ENCODE measurements at regions not wholly inside any gene's neighbourhood (a gene's known extent, or its start where the extent isn't known, plus 50 kb on each side); places are given as distances from the start of the nearest gene placed in this dataset.
"Not testable (repeated sequence)": the region's sequence is repeated elsewhere in the genome, so short reads cannot be mapped to it uniquely, and the experiment has no call there.

DNA sequence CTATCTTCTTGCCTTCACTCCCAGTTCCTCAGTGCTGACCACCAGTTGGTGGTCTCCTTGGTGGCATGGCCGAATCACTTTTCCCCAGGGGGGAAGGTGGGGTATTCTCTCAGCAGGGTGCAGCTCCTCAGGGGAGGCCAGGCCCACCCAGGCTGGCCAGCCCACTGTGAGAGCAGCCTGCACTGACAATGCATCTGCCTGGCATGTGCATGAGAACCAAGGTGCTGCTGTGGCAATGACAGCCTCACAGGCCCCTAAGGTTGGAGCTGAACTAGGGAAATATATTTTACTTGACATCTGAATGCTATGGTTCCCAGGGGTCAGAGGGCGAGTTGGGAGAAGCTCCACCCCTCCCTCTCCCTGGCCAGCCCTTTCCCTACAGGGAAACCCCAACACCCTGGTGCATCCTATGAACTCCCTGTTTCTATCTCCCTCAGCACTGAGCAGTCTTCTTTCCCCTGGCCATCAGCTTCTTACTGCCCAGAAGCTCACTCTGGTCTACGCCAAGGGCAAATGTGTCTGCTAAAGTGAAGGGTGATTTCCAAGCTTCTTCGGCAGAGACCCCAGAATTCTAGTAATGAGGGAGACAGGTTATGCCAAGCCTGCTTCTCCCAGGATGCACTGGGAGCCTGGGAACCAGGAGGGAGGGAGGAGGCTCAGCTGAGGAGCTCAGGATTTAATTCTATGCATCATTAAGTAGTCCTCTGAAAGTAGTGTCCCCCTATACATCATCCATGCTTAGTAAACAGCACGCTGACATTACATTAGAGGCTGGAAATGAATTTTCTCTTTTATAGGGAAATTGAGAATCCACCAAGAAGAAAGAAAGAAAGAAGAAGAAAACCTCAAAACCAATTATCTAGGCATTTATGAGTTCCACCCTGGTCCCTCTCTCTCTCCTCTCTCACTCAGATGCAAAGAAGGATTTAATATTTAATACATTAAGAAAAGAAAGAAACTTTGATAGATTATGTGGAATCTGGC is 107.7 kb downstream of the TRIM43 start:
- peaks cover 28% of the 10 kb centered on the region for H3K27me3 Mint-ChIP-seq
- H3K36me3 Mint-ChIP-seq (ENCODE audit: low read depth); ATAC-seq (replicated peaks); H3K4me3 Mint-ChIP-seq; H3K4me1 Mint-ChIP-seq; H3K27ac Mint-ChIP-seq; H3K9me3 Mint-ChIP-seq: not testable (repeated sequence)

DNA sequence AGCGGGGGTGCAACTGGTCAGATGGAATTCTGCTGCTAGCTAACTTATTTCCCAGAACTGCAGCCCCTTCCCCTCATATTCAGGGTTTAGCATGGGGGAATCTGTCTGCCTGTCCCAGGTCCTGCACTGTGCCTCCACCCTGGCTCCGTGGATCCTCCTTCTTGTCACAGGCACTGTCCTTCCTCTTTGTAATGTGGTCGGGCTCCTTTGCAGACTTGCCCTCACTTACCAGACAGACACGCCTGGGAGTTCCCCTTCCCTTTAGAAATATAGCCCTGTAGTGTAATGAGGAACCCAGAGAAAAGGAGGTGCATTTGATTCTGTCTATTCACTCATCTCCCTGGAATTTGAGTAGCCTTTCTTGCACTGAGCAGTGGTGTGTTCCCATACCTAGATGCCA is 108.7 kb downstream of the TRIM43 start:
- H3K27me3 Mint-ChIP-seq: peaks cover 24% of the 10 kb centered on the region
- no peak overlapping the region for H3K4me3 Mint-ChIP-seq
- no peak overlapping the region for H3K27ac Mint-ChIP-seq
- H3K36me3 Mint-ChIP-seq (ENCODE audit: low read depth): no peaks in the 10 kb centered on the region
- H3K9me3 Mint-ChIP-seq: no peaks in the 10 kb centered on the region
- no peaks in the 10 kb centered on the region for H3K4me1 Mint-ChIP-seq
- ATAC-seq (replicated peaks): no peak

DNA sequence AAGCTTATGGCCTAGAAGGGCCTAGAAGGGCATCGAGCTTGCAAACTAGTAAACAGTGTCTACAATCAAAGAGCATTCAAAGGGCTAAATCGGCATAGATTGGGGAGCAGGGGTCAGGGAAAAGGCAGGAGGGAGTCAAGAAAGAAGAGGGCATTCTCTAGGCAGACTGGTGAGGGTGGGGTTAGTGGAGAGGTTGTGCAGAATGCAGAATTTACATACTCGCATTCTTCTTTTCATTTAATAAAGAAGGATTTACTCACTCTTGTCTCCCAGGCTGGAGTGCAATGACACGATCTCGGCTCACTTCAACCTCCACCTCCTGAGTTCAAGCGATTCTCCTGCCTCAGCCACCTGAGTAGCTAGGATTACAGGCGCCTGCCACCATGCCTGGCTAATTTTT is 110.7 kb downstream of the TRIM43 start:
- no peaks in the 10 kb centered on the region for H3K9me3 Mint-ChIP-seq
- ATAC-seq (replicated peaks): no peak
- no peaks in the 10 kb centered on the region for H3K4me1 Mint-ChIP-seq
- H3K36me3 Mint-ChIP-seq (ENCODE audit: low read depth): no peaks in the 10 kb centered on the region
- peaks cover 17% of the 10 kb centered on the region for H3K27me3 Mint-ChIP-seq
- no peak overlapping the region for H3K27ac Mint-ChIP-seq
- no peak overlapping the region for H3K4me3 Mint-ChIP-seq

DNA sequence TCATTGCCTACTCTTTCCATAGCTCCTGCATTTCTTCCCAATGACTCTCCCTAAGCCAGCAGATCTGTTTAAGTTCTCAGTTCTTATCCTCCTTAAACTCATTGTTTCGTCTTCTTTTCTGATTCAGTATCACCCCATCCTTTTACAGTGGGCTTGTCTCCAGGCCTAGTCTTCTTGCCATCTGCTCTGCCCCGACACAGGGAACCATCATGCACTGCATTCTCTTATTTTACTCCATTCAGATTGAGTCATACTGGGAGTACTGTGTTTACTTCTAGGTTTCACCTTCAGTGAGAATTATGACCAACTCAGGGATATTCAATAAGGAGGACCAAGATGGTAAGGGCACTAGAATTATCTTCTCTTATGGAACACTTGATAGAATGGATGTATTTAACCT is 115.4 kb downstream of the TRIM43 start:
- not testable (repeated sequence) for ATAC-seq (replicated peaks); H3K4me1 Mint-ChIP-seq; H3K9me3 Mint-ChIP-seq; H3K27me3 Mint-ChIP-seq; H3K36me3 Mint-ChIP-seq (ENCODE audit: low read depth); H3K27ac Mint-ChIP-seq; H3K4me3 Mint-ChIP-seq

DNA sequence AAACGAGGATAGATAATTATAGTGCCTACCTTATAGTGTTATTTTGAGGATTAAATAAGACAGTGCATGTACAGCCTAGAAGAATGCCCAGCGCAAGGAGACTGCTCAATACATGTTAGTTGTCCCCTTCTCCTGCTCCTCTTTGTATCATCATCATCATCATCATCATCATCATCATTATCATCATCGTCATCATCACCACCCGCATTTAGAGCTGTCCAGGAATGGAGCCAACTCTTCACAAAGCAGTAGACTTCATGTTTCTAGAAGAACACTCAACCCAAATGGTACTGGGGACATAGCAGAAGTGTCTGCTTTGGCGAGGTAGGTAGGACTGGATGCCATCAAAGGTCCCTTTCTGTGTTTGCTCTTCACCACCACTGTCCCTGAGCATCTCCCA is 116.0 kb downstream of the TRIM43 start:
- peaks cover 6% of the 10 kb centered on the region for H3K27me3 Mint-ChIP-seq
- no peaks in the 10 kb centered on the region for H3K4me1 Mint-ChIP-seq
- H3K36me3 Mint-ChIP-seq (ENCODE audit: low read depth): no peaks in the 10 kb centered on the region
- no peak overlapping the region for H3K27ac Mint-ChIP-seq
- no peak overlapping the region for H3K4me3 Mint-ChIP-seq
- ATAC-seq (replicated peaks): no peak
- H3K9me3 Mint-ChIP-seq: no peaks in the 10 kb centered on the region

DNA sequence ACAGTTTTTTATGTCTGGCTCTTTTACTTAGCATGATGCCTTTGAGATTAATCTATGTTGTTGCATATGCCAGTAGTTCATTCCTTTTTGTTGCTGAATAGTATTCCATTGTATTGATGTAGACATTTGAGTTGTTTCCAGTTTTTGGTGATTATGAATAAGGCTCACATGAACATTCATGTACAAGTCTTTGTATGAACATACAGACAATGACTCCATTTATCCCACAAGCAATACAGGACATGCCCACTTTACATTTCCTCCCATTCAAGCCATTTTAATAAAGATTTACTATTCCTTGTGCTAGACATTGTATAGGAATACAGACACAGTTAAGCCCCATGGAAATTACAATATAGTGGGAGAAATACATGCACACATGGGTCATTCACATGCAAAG is 118.0 kb downstream of the TRIM43 start:
- ATAC-seq (replicated peaks): no peak
- no peak overlapping the region for H3K27ac Mint-ChIP-seq
- no peaks in the 10 kb centered on the region for H3K4me1 Mint-ChIP-seq
- H3K36me3 Mint-ChIP-seq (ENCODE audit: low read depth): no peaks in the 10 kb centered on the region
- peaks cover 6% of the 10 kb centered on the region for H3K27me3 Mint-ChIP-seq
- no peak overlapping the region for H3K4me3 Mint-ChIP-seq
- no peaks in the 10 kb centered on the region for H3K9me3 Mint-ChIP-seq

DNA sequence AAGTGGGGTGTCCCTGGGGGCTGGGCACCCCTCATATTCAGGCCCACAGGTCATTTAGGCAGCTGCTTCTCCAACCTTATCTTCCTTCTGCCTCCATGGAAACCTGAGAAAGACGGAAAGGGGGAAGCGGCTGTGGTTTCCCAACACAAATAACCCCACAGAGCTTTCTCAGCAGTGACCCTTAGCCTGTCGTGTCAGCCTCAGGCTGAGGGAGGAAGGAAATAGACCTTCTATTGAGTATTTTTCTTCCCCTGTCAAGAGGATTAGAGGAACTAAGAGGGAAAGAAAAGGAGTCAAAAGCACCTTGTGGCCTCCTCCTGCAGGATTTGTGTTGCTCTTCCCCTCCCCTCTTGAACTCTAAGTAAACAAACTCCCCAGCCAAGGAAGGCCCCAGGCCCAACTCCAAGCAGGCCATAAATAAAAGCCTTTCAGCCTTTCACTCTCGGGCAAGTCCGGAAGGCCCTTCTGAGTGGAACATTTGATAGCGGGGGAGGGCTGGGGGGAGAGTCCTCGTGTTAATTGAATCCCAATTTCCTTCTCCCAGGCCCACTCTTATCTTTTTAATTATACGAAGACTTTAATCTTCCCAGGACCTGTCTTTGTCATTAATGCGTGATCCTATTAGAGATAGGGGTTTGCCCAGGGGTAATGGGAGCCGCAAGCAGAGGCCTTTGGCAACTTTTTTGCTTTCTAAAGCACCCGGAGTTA is 121.8 kb downstream of the TRIM43 start:
- not testable (repeated sequence) for ATAC-seq (replicated peaks); H3K27ac Mint-ChIP-seq; H3K9me3 Mint-ChIP-seq; H3K27me3 Mint-ChIP-seq; H3K4me1 Mint-ChIP-seq; H3K4me3 Mint-ChIP-seq; H3K36me3 Mint-ChIP-seq (ENCODE audit: low read depth)

DNA sequence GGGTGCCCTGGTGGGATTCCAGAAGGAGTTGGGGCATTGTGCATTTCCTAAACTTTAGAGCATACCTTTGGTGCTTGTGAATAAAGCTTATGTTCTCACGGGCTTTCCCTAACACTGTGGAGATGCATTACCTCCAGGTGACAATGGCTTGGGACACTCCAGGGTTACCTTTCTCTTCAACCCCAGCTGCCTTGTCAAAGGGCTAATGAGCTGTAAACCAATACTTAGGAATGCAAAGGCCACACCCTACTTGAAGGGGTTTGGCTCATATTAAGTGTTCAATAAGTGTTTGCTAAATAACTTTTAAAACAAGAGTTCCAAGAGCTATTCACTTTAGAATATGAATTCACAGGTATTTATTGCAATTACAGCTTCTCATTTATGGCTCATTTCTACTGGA is 122.6 kb downstream of the TRIM43 start:
- H3K27me3 Mint-ChIP-seq; H3K36me3 Mint-ChIP-seq (ENCODE audit: low read depth); H3K9me3 Mint-ChIP-seq; H3K4me3 Mint-ChIP-seq; H3K4me1 Mint-ChIP-seq; H3K27ac Mint-ChIP-seq; ATAC-seq (replicated peaks): not testable (repeated sequence)

DNA sequence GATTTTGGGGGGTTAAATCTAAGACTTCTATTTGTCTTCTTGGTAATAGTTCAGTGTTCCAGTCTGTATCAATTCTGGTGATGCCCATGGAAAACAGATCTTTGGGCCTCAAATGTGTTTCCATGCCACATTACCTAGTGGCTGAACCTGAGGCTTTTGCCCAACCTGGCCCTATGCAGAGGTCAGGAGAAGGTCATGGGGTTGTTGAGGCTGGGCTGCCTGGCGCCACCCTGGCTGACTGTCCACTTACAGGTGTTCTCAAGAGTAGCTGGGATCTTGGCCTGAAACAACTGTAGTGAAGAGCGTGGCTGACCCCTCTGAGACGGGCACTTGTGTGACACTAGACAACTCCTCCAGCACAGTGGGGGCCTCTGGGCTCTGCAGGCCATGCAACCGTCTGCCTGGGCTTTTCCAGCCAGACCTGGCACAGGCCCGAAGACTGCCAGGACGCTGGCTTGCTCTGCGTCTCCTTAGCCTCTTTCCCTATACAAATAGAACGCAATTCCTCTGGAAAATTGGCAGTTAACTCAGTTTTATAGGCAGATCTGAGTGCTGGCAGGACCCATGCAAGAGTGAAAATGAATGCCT is 127.8 kb downstream of the TRIM43 start:
- no peaks in the 10 kb centered on the region for H3K9me3 Mint-ChIP-seq
- no peak overlapping the region for H3K4me3 Mint-ChIP-seq
- no peaks in the 10 kb centered on the region for H3K4me1 Mint-ChIP-seq
- no peak for ATAC-seq (replicated peaks)
- no peak overlapping the region for H3K27ac Mint-ChIP-seq
- no peaks in the 10 kb centered on the region for H3K36me3 Mint-ChIP-seq (ENCODE audit: low read depth)
- peaks cover 4% of the 10 kb centered on the region for H3K27me3 Mint-ChIP-seq

DNA sequence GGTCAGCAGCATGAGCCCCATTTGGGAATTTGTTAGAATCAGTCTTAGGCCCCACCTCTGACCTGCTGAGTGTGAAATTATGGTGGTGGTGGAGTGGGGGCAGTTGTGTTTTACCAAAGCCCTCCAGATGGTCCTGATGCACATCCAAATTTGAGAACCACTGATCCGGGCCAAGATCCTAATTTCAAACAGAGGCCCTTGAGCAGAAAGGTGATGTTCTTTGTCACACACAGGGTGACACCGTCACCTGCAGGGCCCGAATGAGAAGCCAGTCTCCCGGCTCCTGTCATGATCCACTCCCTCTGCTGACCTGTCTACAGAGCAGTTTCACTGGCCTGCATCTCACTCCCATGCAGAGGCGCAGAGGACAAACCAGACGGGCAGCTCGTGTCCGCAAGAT is 129.9 kb downstream of the TRIM43 start:
- Mint-ChIP-seq H3K27me3 (no peaks in the 10 kb centered on the region), H3K4me1 (no peaks in the 10 kb centered on the region), H3K36me3 (ENCODE audit: low read depth) (no peaks in the 10 kb centered on the region), H3K9me3 (no peaks in the 10 kb centered on the region), H3K27ac (no peak overlapping the region), H3K4me3 (no peak overlapping the region)
- ATAC-seq (replicated peaks): no peak

DNA sequence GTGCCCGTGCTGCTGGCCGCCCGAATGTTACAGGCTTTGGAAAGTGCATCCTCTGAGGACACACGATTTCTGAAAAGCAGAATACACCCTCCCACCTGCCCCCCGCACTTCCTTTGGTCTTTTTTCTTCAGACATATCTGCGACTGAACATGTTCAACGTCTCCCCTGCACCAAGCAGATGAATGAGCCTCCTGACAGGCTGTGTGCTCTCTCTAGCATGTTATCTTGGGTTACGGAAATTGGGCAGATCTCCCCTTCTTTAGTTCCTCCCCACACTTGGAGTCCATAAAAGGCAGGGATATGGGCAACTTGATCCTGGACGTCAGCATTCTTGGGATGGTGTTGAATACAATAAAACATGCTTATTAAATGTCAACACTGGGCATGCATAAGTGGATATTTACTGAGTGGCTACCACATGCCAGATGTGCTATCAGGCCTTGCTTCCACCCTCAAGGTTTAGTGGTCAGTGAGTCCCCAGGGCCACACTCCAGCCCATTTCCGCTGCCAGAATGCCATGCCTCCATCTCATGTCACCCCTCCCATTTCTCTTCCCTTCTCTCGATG is 130.4 kb downstream of the TRIM43 start:
- Mint-ChIP-seq H3K9me3 (no peaks in the 10 kb centered on the region), H3K27ac (no peak overlapping the region), H3K4me3 (no peak overlapping the region), H3K36me3 (ENCODE audit: low read depth) (no peaks in the 10 kb centered on the region), H3K27me3 (no peaks in the 10 kb centered on the region), H3K4me1 (no peaks in the 10 kb centered on the region)
- ATAC-seq (replicated peaks): no peak

DNA sequence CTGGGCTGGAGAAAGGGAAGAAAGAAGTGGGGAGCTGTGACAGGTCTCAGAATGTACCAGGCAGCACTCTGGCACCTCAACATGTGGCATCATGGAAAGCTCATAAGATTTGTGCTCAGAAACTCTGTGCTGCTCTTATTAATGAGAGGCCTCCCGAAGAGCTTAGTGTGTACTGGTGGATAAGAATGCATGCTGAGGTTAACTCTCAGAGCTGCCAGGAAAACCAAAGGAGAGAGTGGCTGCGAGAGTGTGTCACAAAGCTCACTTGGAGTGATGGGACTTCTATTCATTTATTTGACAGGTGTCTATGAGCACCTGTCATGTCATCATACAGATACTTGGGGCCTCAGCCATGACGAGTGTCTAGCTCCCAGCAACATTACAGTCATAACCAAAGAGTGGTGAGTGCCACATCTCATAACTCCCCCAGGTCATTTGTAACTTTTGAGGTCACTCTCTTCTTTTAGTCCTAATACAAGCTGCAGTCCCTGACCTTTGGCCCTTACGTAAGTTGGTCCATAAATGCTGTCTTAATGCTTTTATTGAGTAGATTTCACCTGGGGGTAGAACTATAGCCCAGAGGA is 131.9 kb downstream of the TRIM43 start:
- H3K4me3 Mint-ChIP-seq; H3K36me3 Mint-ChIP-seq (ENCODE audit: low read depth); H3K4me1 Mint-ChIP-seq; H3K27ac Mint-ChIP-seq; H3K9me3 Mint-ChIP-seq; H3K27me3 Mint-ChIP-seq: not testable (repeated sequence)
- ATAC-seq (replicated peaks): peak; percentile 40

DNA sequence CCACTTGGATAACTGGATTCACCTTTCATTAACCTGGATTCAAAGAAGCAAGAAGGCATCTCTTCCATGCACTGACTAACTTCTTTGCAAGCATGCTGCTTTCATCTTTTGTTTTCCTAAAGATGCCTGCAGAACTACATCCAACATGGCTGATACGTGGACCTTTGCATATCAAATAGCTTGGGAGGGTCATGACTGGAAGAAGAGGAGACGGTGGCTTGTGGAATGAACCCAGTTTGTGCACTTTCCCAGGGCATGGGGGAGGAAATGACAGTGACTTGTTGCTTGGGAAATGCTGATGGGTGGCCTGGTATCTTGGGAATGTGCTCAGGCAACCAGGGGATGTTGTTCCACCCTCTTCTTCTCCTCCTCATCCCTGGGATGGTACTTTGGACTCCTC is 133.4 kb downstream of the TRIM43 start:
- not testable (repeated sequence) for H3K9me3 Mint-ChIP-seq; ATAC-seq (replicated peaks); H3K27ac Mint-ChIP-seq; H3K27me3 Mint-ChIP-seq; H3K4me1 Mint-ChIP-seq; H3K36me3 Mint-ChIP-seq (ENCODE audit: low read depth); H3K4me3 Mint-ChIP-seq

DNA sequence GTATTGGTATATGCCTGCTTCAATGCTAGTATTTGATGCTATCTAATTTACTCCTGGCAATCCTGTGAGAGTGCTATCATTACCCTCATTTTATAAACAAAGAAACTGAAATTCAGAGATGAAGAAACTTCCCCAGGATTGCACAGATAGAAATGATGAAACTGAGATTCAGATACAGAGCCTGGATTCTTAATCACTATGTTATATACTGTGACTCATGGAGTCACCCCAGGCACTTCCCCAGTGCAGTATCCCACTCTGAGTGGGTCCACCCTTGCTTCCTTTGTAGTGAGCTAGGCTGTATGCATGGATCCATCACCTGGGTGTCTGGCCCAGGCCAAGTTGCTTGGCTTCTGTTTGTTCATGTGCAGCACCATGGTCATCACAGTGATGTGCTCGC is 133.9 kb downstream of the TRIM43 start:
- ATAC-seq (replicated peaks): peak; percentile 40

More for the DNA sequence above, 133.9 kb downstream of the TRIM43 start:
- not testable (repeated sequence) for H3K27ac Mint-ChIP-seq; H3K4me1 Mint-ChIP-seq; H3K9me3 Mint-ChIP-seq; H3K27me3 Mint-ChIP-seq; H3K36me3 Mint-ChIP-seq (ENCODE audit: low read depth); H3K4me3 Mint-ChIP-seq
